Smooth muscle cell (in vitro differentiated cells): ENCODE measurements at regions not wholly inside any gene's neighbourhood (a gene's known extent, or its start where the extent isn't known, plus 50 kb on each side); places are given as distances from the start of the nearest gene placed in this dataset.

Experiments used
- DNase-seq: peaks from one replicate; lab custom pipeline; 2025; ENCODE audit not compliant: unreplicated experiment; lab: John Stamatoyannopoulos, UW
- H2AFZ ChIP-seq: fragments of 200-600 bp; sonication (generic); 2 replicates; pipeline ENCODE4 v1.6.0; 2016; ENCODE audit warnings: antibody characterized with exemption, low read depth, mild to moderate bottlenecking
- H3F3A ChIP-seq: fragments of 200-600 bp; sonication (generic); 2 replicates; pipeline ENCODE4 v1.6.0; 2017; ENCODE audit warnings: antibody characterized with exemption, low read depth
- H3K27ac ChIP-seq: fragments of 200-600 bp; sonication (generic); 2 replicates; pipeline ENCODE4 v1.5.1; 2016; ENCODE audit warnings: low read depth, mild to moderate bottlenecking
- H3K27me3 ChIP-seq: fragments of 200-600 bp; sonication (generic); 2 replicates; pipeline ENCODE4 v1.6.1; 2016; ENCODE audit warnings: low read depth, mild to moderate bottlenecking
- H3K36me3 ChIP-seq: fragments of 200-600 bp; sonication (generic); 2 replicates; pipeline ENCODE4 v1.5.1; 2016; ENCODE audit warnings: low read depth
- H3K4me1 ChIP-seq: fragments of 200-600 bp; sonication (generic); 2 replicates; pipeline ENCODE4 v1.5.1; 2016; ENCODE audit warnings: low read depth
- H3K4me2 ChIP-seq: fragments of 200-600 bp; sonication (generic); 2 replicates; pipeline ENCODE4 v1.6.0; 2016; ENCODE audit warnings: mild to moderate bottlenecking
- H3K4me3 ChIP-seq: fragments of 200-600 bp; sonication (generic); 2 replicates; pipeline ENCODE4 v1.5.1; 2016; ENCODE audit warnings: mild to moderate bottlenecking
- H3K79me2 ChIP-seq: fragments of 200-600 bp; sonication (generic); 2 replicates; pipeline ENCODE4 v1.6.0; 2016; ENCODE audit warnings: low read depth, mild to moderate bottlenecking
- H3K9ac ChIP-seq: fragments of 200-600 bp; sonication (generic); 2 replicates; pipeline ENCODE4 v1.6.0; 2016; ENCODE audit warnings: low read depth
- H3K9me3 ChIP-seq: fragments of 200-600 bp; sonication (generic); replicated peaks from 2 replicates; pipeline ENCODE4 v1.5.1; 2016; ENCODE audit warnings: low read depth
- H4K20me1 ChIP-seq: fragments of 200-600 bp; sonication (generic); 2 replicates; pipeline ENCODE4 v1.6.0; 2016; ENCODE audit warnings: low read depth
- WGBS: methylation state at CpG from one replicate; pipeline ENCODE4 v1.1.7; 2016; ENCODE audit warnings: low lambda C conversion rate; 5-methylcytosine and 5-hydroxymethylcytosine counted together
- TF ChIP-seq, protein P1 (sequence below): fragments of 200-600 bp; sonication (generic); IDR thresholded peaks from 2 replicates; pipeline ENCODE4 v1.5.1; 2017; ENCODE audit warnings: borderline replicate concordance, mild to moderate bottlenecking, antibody characterized with exemption; ENCODE audit not compliant: insufficient read depth, poor library complexity, severe bottlenecking

DNA sequence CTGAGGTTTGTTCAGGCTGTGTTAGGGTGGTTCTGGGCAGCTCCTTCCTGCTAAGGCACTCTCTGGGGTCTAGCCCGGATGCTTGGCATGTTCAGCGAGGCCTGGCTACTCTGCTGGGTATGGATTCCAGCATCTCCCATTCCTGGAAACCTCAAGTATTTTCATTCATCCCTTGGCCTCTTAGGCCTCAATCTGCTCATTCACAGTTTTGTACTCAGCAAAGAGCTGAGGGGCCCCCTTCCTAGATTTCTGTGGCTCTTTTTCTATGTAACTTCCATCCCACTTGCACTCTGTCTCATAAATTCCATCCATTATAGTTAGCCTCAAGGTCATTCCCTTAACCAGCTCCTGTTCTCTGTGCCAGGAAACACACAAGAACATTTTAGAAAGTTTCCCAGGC, 798.8 kb upstream of the HS6ST1 start:
- peaks cover 6% of the 10 kb centered on the region for H3F3A ChIP-seq
- no peak for DNase-seq
- H3K27me3 ChIP-seq: no peaks in the 10 kb centered on the region
- H3K9ac ChIP-seq: no peak overlapping the region
- H3K4me3 ChIP-seq: no peak overlapping the region
- TF ChIP-seq, protein P1, sequence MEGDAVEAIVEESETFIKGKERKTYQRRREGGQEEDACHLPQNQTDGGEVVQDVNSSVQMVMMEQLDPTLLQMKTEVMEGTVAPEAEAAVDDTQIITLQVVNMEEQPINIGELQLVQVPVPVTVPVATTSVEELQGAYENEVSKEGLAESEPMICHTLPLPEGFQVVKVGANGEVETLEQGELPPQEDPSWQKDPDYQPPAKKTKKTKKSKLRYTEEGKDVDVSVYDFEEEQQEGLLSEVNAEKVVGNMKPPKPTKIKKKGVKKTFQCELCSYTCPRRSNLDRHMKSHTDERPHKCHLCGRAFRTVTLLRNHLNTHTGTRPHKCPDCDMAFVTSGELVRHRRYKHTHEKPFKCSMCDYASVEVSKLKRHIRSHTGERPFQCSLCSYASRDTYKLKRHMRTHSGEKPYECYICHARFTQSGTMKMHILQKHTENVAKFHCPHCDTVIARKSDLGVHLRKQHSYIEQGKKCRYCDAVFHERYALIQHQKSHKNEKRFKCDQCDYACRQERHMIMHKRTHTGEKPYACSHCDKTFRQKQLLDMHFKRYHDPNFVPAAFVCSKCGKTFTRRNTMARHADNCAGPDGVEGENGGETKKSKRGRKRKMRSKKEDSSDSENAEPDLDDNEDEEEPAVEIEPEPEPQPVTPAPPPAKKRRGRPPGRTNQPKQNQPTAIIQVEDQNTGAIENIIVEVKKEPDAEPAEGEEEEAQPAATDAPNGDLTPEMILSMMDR: no peak
- H3K9me3 ChIP-seq: peaks cover 4% of the 10 kb centered on the region
- H3K36me3 ChIP-seq: no peaks in the 10 kb centered on the region
- H3K79me2 ChIP-seq: no peaks in the 10 kb centered on the region
- H3K4me1 ChIP-seq: no peaks in the 10 kb centered on the region
- 39% methylated on average over 2 of the region's 2 CpGs for WGBS
- no peaks in the 10 kb centered on the region for H4K20me1 ChIP-seq
- no peak overlapping the region for H2AFZ ChIP-seq
- peak overlapping the region; percentile 63 for H3K4me2 ChIP-seq
- H3K27ac ChIP-seq: peak overlapping the region; percentile 66

DNA sequence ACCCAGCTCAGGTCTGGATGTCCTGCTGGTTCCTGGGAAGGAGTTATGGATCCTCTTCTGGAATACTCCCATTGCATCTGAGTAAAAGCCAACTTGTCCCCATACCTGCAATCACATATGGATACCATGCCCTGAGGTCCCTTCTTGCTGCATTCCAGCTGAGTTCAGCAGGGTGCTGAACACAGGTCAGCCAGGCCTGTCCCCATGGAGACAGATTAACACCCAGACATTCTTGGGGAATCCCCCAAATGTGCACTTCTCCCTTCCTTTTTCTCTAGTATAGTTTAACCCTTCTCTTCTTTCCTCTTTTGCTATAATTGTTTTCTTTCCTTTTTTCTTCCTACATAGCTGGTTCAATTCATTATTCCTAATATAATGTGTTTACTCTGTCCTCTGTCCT, 799.6 kb upstream of the HS6ST1 start:
- H3K79me2 ChIP-seq: no peaks in the 10 kb centered on the region
- H3K9ac ChIP-seq: no peak overlapping the region
- TF ChIP-seq, protein P1: no peak
- peak overlapping the region; percentile 49 for H3K27ac ChIP-seq
- H3K4me2 ChIP-seq: peak overlapping the region; percentile 63
- peaks cover 4% of the 10 kb centered on the region for H3K9me3 ChIP-seq
- no peaks in the 10 kb centered on the region for H4K20me1 ChIP-seq
- H2AFZ ChIP-seq: no peak overlapping the region
- H3K4me3 ChIP-seq: no peak overlapping the region
- H3F3A ChIP-seq: peaks cover 6% of the 10 kb centered on the region
- H3K27me3 ChIP-seq: no peaks in the 10 kb centered on the region
- no peaks in the 10 kb centered on the region for H3K4me1 ChIP-seq
- H3K36me3 ChIP-seq: no peaks in the 10 kb centered on the region
- DNase-seq: no peak

DNA sequence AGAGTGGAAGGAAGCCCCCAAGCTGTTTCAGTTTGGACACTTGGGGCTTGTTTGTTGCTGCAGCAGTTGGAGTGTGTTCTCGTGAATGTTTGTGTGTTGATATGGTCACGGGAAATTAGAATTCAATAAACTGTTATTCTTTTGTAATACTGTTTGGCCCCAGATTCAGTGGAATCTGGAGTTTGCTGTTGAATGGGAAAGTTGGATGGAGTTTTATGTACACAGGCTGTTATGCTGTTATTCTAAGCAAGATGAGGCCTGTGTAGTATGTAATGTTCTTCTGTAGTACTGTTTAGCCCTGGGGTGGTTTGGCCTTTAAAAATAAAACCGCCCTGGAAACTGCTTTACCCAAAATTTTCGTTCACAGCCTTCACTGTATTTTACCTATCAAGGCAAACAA, 810.4 kb upstream of the HS6ST1 start:
- TF ChIP-seq, protein P1: no peak
- no peaks in the 10 kb centered on the region for H3K36me3 ChIP-seq
- no peaks in the 10 kb centered on the region for H3K9me3 ChIP-seq
- H3K4me2 ChIP-seq: no peak overlapping the region
- H3K27me3 ChIP-seq: no peaks in the 10 kb centered on the region
- H2AFZ ChIP-seq: no peak overlapping the region
- WGBS: 90% methylated on average over 4 of the region's 4 CpGs
- H3K9ac ChIP-seq: no peak overlapping the region
- no peak for DNase-seq
- H3K27ac ChIP-seq: no peak overlapping the region
- no peaks in the 10 kb centered on the region for H3K79me2 ChIP-seq
- H3K4me1 ChIP-seq: no peaks in the 10 kb centered on the region
- H4K20me1 ChIP-seq: no peaks in the 10 kb centered on the region
- no peak overlapping the region for H3K4me3 ChIP-seq
- H3F3A ChIP-seq: no peaks in the 10 kb centered on the region
